ENCODE measurements at regions not wholly inside any gene's neighbourhood (a gene's known extent, or its start where the extent isn't known, plus 50 kb on each side); places are given as distances from the start of the nearest gene placed in this dataset.
"Not testable (repeated sequence)": the region's sequence is repeated elsewhere in the genome, so short reads cannot be mapped to it uniquely, and the experiment has no call there.

- no peaks in the 10 kb centered on the region for H4K20me1 ChIP-seq
- peaks cover 0 to 7% (median 5%) of the 10 kb centered on the region in 11 experiments; a peak in 4 of 22 replicates for H3K9me3 ChIP-seq (replicated peaks in 1 of 11)
- H3K4me2 ChIP-seq = peak overlapping the region in 6 of 11 experiments; percentile 2 to 50 (median 42); a peak in 11 of 22 replicates
- no peak overlapping the region for H3K9ac ChIP-seq
- no peak for TF ChIP-seq Cebpa-rat (IDR thresholded peaks at IDR 0.05)
- no peaks in the 10 kb centered on the region for H3K36me3 ChIP-seq
- peaks cover 3 to 29% (median 17%) of the 10 kb centered on the region in 10 experiments for H3K4me1 ChIP-seq
- H3K27ac ChIP-seq = no peak overlapping the region
- no peaks in the 10 kb centered on the region for H3K27me3 ChIP-seq
- H3K4me3 ChIP-seq = no peak overlapping the region
Measured at GRCh38 chr2:107137706-107138105, 251.7 kb upstream of the ST6GAL2 start.

DNA sequence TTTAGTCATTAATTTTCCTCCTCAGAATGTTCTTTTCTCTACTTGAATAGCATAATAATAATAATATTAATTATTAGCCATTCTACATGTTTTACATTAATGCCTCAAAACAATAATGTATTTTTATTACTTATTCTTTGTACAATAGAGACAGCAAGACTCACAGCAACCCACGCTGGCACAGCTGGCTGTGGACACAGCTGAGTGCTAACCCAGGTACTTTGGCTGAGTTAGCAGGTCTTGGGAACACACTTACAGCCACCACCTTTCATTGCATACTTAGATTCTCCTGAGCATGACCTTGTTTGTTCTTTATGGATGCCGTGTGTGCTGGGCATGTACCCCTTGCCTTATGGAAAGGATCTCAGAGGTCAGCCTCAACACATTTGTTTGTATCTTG lies 260.2 kb upstream of the ST6GAL2 start:
- no peak overlapping the region for H3K27ac ChIP-seq
- H3K27me3 ChIP-seq = no peaks in the 10 kb centered on the region
- H3K36me3 ChIP-seq = no peaks in the 10 kb centered on the region
- H3K9me3 ChIP-seq (replicated peaks in 1 of 11) = peaks cover 0 to 10% (median 0%) of the 10 kb centered on the region in 11 experiments; a peak in 4 of 22 replicates
- no peak overlapping the region for H3K9ac ChIP-seq
- H4K20me1 ChIP-seq = no peaks in the 10 kb centered on the region
- no peak overlapping the region for H3K4me3 ChIP-seq
- no peaks in the 10 kb centered on the region for H3K4me1 ChIP-seq
- TF ChIP-seq Cebpa-rat (IDR thresholded peaks at IDR 0.05) = no peak
- no peak overlapping the region for H3K4me2 ChIP-seq

- H3K27ac ChIP-seq; H3K4me1 ChIP-seq; H3K4me3 ChIP-seq; H3K36me3 ChIP-seq; H3K27me3 ChIP-seq; H3K9ac ChIP-seq; H3K4me2 ChIP-seq; H3K9me3 ChIP-seq (replicated peaks in 1 of 11); H4K20me1 ChIP-seq: not testable (repeated sequence)
Measured at GRCh38 chr2:107146645-107147044, 260.7 kb upstream of the ST6GAL2 start.

DNA sequence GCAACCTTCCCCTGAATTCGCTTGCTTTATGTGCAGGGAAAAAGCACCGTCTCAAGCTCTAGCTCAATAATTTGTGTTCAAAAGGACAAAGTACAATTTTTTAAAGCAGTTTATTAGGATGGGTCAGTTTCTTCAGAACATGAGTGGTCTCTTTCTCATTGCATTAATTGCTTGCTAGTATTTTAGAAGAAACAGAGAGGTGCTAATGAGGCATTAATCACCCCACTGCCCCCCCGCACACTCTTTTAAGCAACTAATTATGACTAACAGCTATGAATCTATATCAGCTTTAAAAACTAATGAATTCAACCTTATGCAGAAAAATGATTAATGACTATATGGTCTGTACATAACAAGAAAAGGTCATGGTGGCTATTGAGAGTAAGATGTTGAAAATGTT lies 262.1 kb upstream of the ST6GAL2 start:
- Histone ChIP-seq H3K27ac (no peak overlapping the region), H4K20me1 (no peaks in the 10 kb centered on the region), H3K36me3 (no peaks in the 10 kb centered on the region), H3K4me1 (no peaks in the 10 kb centered on the region), H3K9ac (no peak overlapping the region), H3K4me3 (no peak overlapping the region), H3K9me3 (replicated peaks in 1 of 11) (peaks cover 0 to 10% (median 0%) of the 10 kb centered on the region in 11 experiments; a peak in 4 of 22 replicates), H3K4me2 (no peak overlapping the region), H3K27me3 (no peaks in the 10 kb centered on the region)
- TF ChIP-seq Cebpa-rat (IDR thresholded peaks at IDR 0.05) = no peak

DNA sequence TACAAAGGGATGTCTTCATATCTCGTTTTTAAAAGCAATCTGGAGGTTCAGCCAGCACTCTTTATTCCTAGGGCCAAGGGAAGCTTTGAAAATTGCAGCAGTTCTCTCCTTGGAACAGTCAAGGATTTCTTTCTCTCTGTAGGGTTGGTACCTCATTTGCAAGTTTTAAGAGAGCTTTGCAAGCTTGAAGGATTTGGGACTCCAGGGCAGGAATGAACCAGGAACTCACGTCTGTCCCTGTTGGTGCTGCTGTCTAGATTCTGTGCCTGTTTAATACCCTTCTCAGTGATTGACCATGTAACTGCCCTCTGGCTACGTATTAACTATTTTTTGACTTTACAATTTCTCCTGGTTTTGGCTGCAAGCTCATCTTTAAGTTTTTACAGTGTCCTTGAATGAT lies 262.5 kb upstream of the ST6GAL2 start:
- Histone ChIP-seq H3K4me3 (no peak overlapping the region), H3K4me2 (no peak overlapping the region), H3K27me3 (no peaks in the 10 kb centered on the region), H3K9ac (no peak overlapping the region), H3K36me3 (no peaks in the 10 kb centered on the region), H4K20me1 (no peaks in the 10 kb centered on the region), H3K27ac (no peak overlapping the region), H3K4me1 (no peaks in the 10 kb centered on the region), H3K9me3 (replicated peaks in 1 of 11) (peaks cover 0 to 10% (median 0%) of the 10 kb centered on the region in 11 experiments; a peak in 4 of 22 replicates)
- TF ChIP-seq Cebpa-rat (IDR thresholded peaks at IDR 0.05) = no peak

DNA sequence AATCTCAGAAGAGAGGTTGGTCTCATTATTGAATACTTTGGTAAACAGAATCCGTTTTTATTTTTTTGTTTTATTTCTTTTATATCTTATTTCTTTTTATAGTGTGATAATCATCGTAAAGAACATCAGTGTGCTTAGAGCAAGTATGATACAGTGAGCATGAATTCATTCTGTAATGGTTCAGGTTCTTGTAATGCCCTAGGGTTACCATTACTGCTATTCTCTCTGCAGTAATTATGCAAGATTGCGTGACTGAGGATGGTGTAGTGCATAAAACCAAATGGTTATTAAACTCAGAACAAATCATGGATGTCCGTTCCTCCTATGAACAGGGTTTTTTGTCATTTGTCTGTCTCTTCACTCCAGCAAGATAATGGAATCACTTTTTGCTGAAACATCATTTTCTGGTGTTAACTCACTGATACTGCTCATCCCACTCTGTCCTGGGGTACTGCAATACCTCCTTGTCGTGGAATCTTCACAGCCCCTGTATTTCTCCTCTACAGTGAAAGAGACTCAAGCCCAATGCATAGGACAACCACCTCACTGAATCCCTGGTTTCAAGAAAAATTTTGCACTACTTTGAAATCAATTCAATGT lies 274.8 kb upstream of the ST6GAL2 start:
- Histone ChIP-seq H3K27me3 (no peaks in the 10 kb centered on the region), H3K4me2 (no peak overlapping the region), H3K27ac (no peak overlapping the region), H3K4me1 (no peaks in the 10 kb centered on the region), H3K36me3 (no peaks in the 10 kb centered on the region), H3K4me3 (no peak overlapping the region), H3K9me3 (replicated peaks in 1 of 11) (peaks cover 0 to 8% (median 0%) of the 10 kb centered on the region in 11 experiments; a peak in 2 of 22 replicates), H3K9ac (no peak overlapping the region), H4K20me1 (no peaks in the 10 kb centered on the region)
- TF ChIP-seq Cebpa-rat (IDR thresholded peaks at IDR 0.05) = no peak

- Histone ChIP-seq H3K4me2 (no peak overlapping the region), H3K27me3 (no peaks in the 10 kb centered on the region), H3K9ac (no peak overlapping the region), H3K4me1 (no peaks in the 10 kb centered on the region), H3K9me3 (replicated peaks in 1 of 11) (no peaks in the 10 kb centered on the region), H4K20me1 (no peaks in the 10 kb centered on the region), H3K4me3 (no peak overlapping the region), H3K27ac (no peak overlapping the region), H3K36me3 (no peaks in the 10 kb centered on the region)
- no peak for TF ChIP-seq Cebpa-rat (IDR thresholded peaks at IDR 0.05)
Measured at GRCh38 chr2:107168141-107168540, 282.2 kb upstream of the ST6GAL2 start.

DNA sequence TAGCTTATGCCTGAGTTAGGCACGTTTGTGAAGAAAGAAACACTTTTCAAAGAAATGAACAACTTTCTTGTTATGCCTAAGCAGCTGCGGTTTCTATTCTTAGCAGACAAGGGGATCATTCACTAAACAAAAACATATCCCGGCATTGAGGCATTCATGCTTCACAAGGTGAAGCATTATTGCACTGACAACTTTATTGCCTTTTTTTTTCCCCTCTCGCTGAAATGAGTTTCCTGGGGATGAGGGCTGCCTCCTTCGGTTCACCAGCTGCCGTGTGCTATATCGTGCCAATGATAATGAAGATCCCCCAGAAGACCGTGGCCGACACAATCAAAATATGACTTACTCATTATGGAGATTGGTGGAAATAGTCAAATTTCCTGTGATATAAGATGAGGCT lies 288.2 kb upstream of the ST6GAL2 start:
- Histone ChIP-seq H3K27ac (no peak overlapping the region), H3K27me3 (no peaks in the 10 kb centered on the region), H3K4me3 (no peak overlapping the region), H3K4me1 (peaks cover 0 to 9% (median 0%) of the 10 kb centered on the region in 10 experiments; a peak in 4 of 20 replicates), H3K9ac (no peak overlapping the region), H4K20me1 (no peaks in the 10 kb centered on the region), H3K9me3 (replicated peaks in 1 of 11) (no peaks in the 10 kb centered on the region), H3K36me3 (no peaks in the 10 kb centered on the region), H3K4me2 (peak overlapping the region in 3 of 11 experiments; percentile 6 to 23 (median 18); a peak in 4 of 22 replicates)
- TF ChIP-seq Cebpa-rat (IDR thresholded peaks at IDR 0.05) = no peak

- Histone ChIP-seq H3K27ac (no peak overlapping the region), H3K4me1 (peaks cover 0 to 14% (median 12%) of the 10 kb centered on the region in 10 experiments; a peak in 12 of 20 replicates), H4K20me1 (no peaks in the 10 kb centered on the region), H3K4me3 (no peak overlapping the region), H3K4me2 (no peak overlapping the region), H3K36me3 (no peaks in the 10 kb centered on the region), H3K27me3 (no peaks in the 10 kb centered on the region), H3K9me3 (replicated peaks in 1 of 11) (no peaks in the 10 kb centered on the region), H3K9ac (no peak overlapping the region)
- TF ChIP-seq Cebpa-rat (IDR thresholded peaks at IDR 0.05) = no peak
Measured at GRCh38 chr2:107182981-107183380, 297.0 kb upstream of the ST6GAL2 start.

GRCh38 chr2:107187870-107188269 lies 301.9 kb upstream of the ST6GAL2 start:
- Histone ChIP-seq H3K4me2 (peak overlapping the region in 8 of 11 experiments; percentile 52 to 75 (median 67); a peak in 15 of 22 replicates), H3K9me3 (replicated peaks in 1 of 11) (no peaks in the 10 kb centered on the region), H3K4me1 (peaks cover 0 to 15% (median 12%) of the 10 kb centered on the region in 10 experiments; a peak in 12 of 20 replicates), H3K9ac (no peak overlapping the region), H3K27ac (no peak overlapping the region), H3K27me3 (no peaks in the 10 kb centered on the region), H3K36me3 (no peaks in the 10 kb centered on the region), H3K4me3 (no peak overlapping the region), H4K20me1 (no peaks in the 10 kb centered on the region)
- TF ChIP-seq Cebpa-rat (IDR thresholded peaks at IDR 0.05) = no peak

All from BLaER1 treated with 17β-estradiol and CSF1 and Interleukin-3, amounts not matched to agents 10 nM and 100 nM (cell line).